AG08395 (cell line): ENCODE measurements at regions not wholly inside any gene's neighbourhood (a gene's known extent, or its start where the extent isn't known, plus 50 kb on each side); places are given as distances from the start of the nearest gene placed in this dataset.
A peak's percentile ranks its signal among the peaks of the same experiment; 100 is the strongest.

Experiments used
- DNase-seq: peaks from one replicate; pipeline ENCODE4 v3.0.0; 2012; ENCODE audit warnings: mixed read lengths, low spot score

GRCh38 chr2:71839826-71840225, 307.8 kb downstream of the CYP26B1 start:
- no peak for DNase-seq

- no peak for DNase-seq
Measured at GRCh38 chr2:71834796-71835195, 312.9 kb downstream of the CYP26B1 start.

- peak; percentile 78 for DNase-seq
Measured at GRCh38 chr2:71833855-71834560, 313.7 kb downstream of the CYP26B1 start.

- DNase-seq, result no peak
Measured at GRCh38 chr2:71833272-71833671, 314.4 kb downstream of the CYP26B1 start.

- no peak for DNase-seq
Measured at GRCh38 chr2:71832844-71833243, 314.8 kb downstream of the CYP26B1 start.

GRCh38 chr2:71832388-71832787, 315.3 kb downstream of the CYP26B1 start:
- DNase-seq, result peak; percentile 38

GRCh38 chr2:71831193-71831577, 316.5 kb downstream of the CYP26B1 start:
- DNase-seq, result peak; percentile 94

- DNase-seq, result no peak
Measured at GRCh38 chr2:71830497-71831192, 317.0 kb downstream of the CYP26B1 start.

GRCh38 chr2:71829008-71829407, 318.7 kb downstream of the CYP26B1 start:
- DNase-seq, result peak; percentile 52

GRCh38 chr2:71827973-71828372, 319.7 kb downstream of the CYP26B1 start:
- no peak for DNase-seq

GRCh38 chr2:71827524-71827901, 320.1 kb downstream of the CYP26B1 start:
- no peak for DNase-seq

- DNase-seq, result no peak
Measured at GRCh38 chr2:71826826-71827523, 320.7 kb downstream of the CYP26B1 start.

- no peak for DNase-seq
Measured at GRCh38 chr2:71826299-71826698, 321.4 kb downstream of the CYP26B1 start.

- DNase-seq, result no peak
Measured at GRCh38 chr2:71824436-71824835, 323.2 kb downstream of the CYP26B1 start.

GRCh38 chr2:71823526-71823925, 324.1 kb downstream of the CYP26B1 start:
- no peak for DNase-seq

- DNase-seq, result no peak
Measured at GRCh38 chr2:71822463-71822862, 325.2 kb downstream of the CYP26B1 start.

GRCh38 chr2:71821856-71822255, 325.8 kb downstream of the CYP26B1 start:
- no peak for DNase-seq

- no peak for DNase-seq
Measured at GRCh38 chr2:71816815-71817214, 330.8 kb downstream of the CYP26B1 start.

GRCh38 chr2:71815701-71816474, 331.8 kb downstream of the CYP26B1 start:
- DNase-seq, result no peak

GRCh38 chr2:71814885-71815284, 332.8 kb downstream of the CYP26B1 start:
- DNase-seq, result no peak

- peak; percentile 68 for DNase-seq
Measured at GRCh38 chr2:71813807-71814470, 333.7 kb downstream of the CYP26B1 start.

- no peak for DNase-seq
Measured at GRCh38 chr2:71813315-71813714, 334.3 kb downstream of the CYP26B1 start.
